ENCODE measurements at regions not wholly inside any gene's neighbourhood (a gene's known extent, or its start where the extent isn't known, plus 50 kb on each side); places are given as distances from the start of the nearest gene placed in this dataset.

GRCh38 chr9:79335987-79336386 is 235.8 kb upstream of the TLE4 start:
- TF ChIP-seq, protein P1, sequence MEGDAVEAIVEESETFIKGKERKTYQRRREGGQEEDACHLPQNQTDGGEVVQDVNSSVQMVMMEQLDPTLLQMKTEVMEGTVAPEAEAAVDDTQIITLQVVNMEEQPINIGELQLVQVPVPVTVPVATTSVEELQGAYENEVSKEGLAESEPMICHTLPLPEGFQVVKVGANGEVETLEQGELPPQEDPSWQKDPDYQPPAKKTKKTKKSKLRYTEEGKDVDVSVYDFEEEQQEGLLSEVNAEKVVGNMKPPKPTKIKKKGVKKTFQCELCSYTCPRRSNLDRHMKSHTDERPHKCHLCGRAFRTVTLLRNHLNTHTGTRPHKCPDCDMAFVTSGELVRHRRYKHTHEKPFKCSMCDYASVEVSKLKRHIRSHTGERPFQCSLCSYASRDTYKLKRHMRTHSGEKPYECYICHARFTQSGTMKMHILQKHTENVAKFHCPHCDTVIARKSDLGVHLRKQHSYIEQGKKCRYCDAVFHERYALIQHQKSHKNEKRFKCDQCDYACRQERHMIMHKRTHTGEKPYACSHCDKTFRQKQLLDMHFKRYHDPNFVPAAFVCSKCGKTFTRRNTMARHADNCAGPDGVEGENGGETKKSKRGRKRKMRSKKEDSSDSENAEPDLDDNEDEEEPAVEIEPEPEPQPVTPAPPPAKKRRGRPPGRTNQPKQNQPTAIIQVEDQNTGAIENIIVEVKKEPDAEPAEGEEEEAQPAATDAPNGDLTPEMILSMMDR (IDR thresholded peaks at IDR 0.05), result no peak
- TF ChIP-seq ZFX (IDR thresholded peaks at IDR 0.05; ENCODE audit: borderline replicate concordance), result no peak

Data from 22Rv1 (cell line).